Astrocyte (in vitro differentiated cells and primary cell): ENCODE measurements at regions not wholly inside any gene's neighbourhood (a gene's known extent, or its start where the extent isn't known, plus 50 kb on each side); places are given as distances from the start of the nearest gene placed in this dataset.

Source experiments
- DNase-seq: peaks from one replicate; pipeline ENCODE4 v3.0.0-alpha.2; 2010; ENCODE audit warnings: low read depth
- FAIRE-seq: peaks from 2 replicates; lab custom pipeline; 2011; peaks lifted over from hg19 to GRCh38; lab: Jason Lieb, UNC
- H2AFZ ChIP-seq: 2 replicates; pipeline ENCODE4 v1.6.0; 2012; ENCODE audit warnings: low read depth, low read length, inconsistent platforms
- H3K27ac ChIP-seq: 2 replicates; pipeline ENCODE4 v1.5.1; 2011; ENCODE audit warnings: low read depth, low read length, inconsistent platforms
- H3K27me3 ChIP-seq: 2 replicates; pipeline ENCODE4 v1.6.0; 2011; ENCODE audit warnings: low read length, inconsistent platforms; ENCODE audit not compliant: insufficient read depth
- H3K36me3 ChIP-seq: 2 replicates; pipeline ENCODE4 v1.5.1; 2011; ENCODE audit warnings: low read length, inconsistent platforms; ENCODE audit not compliant: insufficient read depth
- H3K4me1 ChIP-seq: 2 replicates; pipeline ENCODE4 v1.5.1; 2011; ENCODE audit warnings: low read length, inconsistent platforms; ENCODE audit not compliant: insufficient read depth
- H3K4me2 ChIP-seq: 2 replicates; pipeline ENCODE4 v1.6.0; 2012; ENCODE audit warnings: low read length, inconsistent platforms
- H3K4me3 ChIP-seq: 2 replicates; pipeline ENCODE4 v1.5.1; 2011; ENCODE audit warnings: low read depth, mild to moderate bottlenecking, low read length, inconsistent platforms; ENCODE audit not compliant: insufficient read depth
- H3K79me2 ChIP-seq: 2 replicates; pipeline ENCODE4 v1.6.0; 2012; ENCODE audit warnings: mild to moderate bottlenecking, low read length, inconsistent platforms; ENCODE audit not compliant: insufficient read depth
- H3K9ac ChIP-seq: 2 replicates; pipeline ENCODE4 v1.6.0; 2012; ENCODE audit warnings: mild to moderate bottlenecking, low read length, inconsistent platforms
- H3K9me3 ChIP-seq: 2 replicates; pipeline ENCODE4 v1.5.1; 2012; ENCODE audit warnings: low read depth, mild to moderate bottlenecking, low read length, inconsistent platforms; ENCODE audit not compliant: insufficient read depth
- H4K20me1 ChIP-seq: 2 replicates; pipeline ENCODE4 v1.6.0; 2012; ENCODE audit warnings: low read length, inconsistent platforms; ENCODE audit not compliant: insufficient read depth
- H3K27ac Mint-ChIP-seq: one replicate; pipeline ENCODE4 v1.8.0; 2021; ENCODE audit warnings: mild to moderate bottlenecking, mixed read lengths; ENCODE audit not compliant: unreplicated experiment
- H3K27me3 Mint-ChIP-seq: one replicate; pipeline ENCODE4 v1.8.0; 2021; ENCODE audit warnings: low read depth, mixed read lengths; ENCODE audit not compliant: unreplicated experiment
- H3K36me3 Mint-ChIP-seq: one replicate; pipeline ENCODE4 v1.8.0; 2021; ENCODE audit warnings: low read depth, mixed read lengths; ENCODE audit not compliant: unreplicated experiment
- H3K4me1 Mint-ChIP-seq: one replicate; pipeline ENCODE4 v1.8.0; 2021; ENCODE audit warnings: low read depth, mixed read lengths; ENCODE audit not compliant: unreplicated experiment
- H3K4me3 Mint-ChIP-seq: one replicate; pipeline ENCODE4 v1.8.0; 2021; ENCODE audit warnings: mild to moderate bottlenecking, moderate library complexity, mixed read lengths; ENCODE audit not compliant: unreplicated experiment
- H3K9me3 Mint-ChIP-seq: one replicate; pipeline ENCODE4 v1.8.0; 2021; ENCODE audit warnings: mild to moderate bottlenecking, mixed read lengths; ENCODE audit not compliant: unreplicated experiment
- EZH2 ChIP-seq: IDR thresholded peaks from 2 replicates; pipeline ENCODE4 v1.6.1; 2012; ENCODE audit warnings: mild to moderate bottlenecking, low read length, inconsistent platforms; ENCODE audit not compliant: insufficient read depth
- TF ChIP-seq, protein P1 (sequence below): IDR thresholded peaks from 2 replicates; pipeline ENCODE4 v1.5.1; 2011; ENCODE audit warnings: low read depth, mild to moderate bottlenecking, inconsistent platforms, low read length, moderate library complexity; ENCODE audit not compliant: insufficient read depth

DNA sequence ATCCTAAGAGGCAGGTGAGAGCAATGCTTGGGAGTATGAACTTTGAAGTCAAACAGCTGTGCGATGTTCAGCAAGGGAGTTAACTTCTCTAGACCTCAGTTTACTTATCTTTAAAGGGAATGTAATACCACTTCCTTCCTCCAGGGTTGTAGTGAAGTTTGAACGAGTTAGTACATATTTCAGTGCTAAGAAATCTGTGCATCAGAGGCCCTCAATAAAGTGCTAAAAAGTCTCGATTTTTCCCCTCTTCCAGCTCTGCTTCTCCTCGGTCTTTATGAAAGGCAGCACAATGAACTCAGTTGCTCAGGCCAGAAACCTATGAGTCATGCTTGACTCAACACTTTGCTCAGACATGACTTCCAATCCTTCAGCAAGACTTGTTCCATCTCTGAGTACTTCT lies 418.9 kb downstream of the MDFIC start:
- Mint-ChIP-seq H3K36me3 (no peaks in the 10 kb centered on the region), H3K27me3 (no peaks in the 10 kb centered on the region), H3K27ac (no peak overlapping the region), H3K4me3 (no peak overlapping the region), H3K4me1 (no peaks in the 10 kb centered on the region), H3K9me3 (no peaks in the 10 kb centered on the region)
- Histone ChIP-seq H3K4me2 (peak overlapping the region; percentile 53), H3K79me2 (no peaks in the 10 kb centered on the region), H4K20me1 (no peaks in the 10 kb centered on the region), H3K27me3 (no peaks in the 10 kb centered on the region), H3K9ac (no peak overlapping the region), H3K4me1 (peaks cover 8% of the 10 kb centered on the region), H2AFZ (peak overlapping the region; percentile 54), H3K36me3 (no peaks in the 10 kb centered on the region), H3K4me3 (no peak overlapping the region), H3K27ac (peak overlapping the region; percentile 23), H3K9me3 (no peaks in the 10 kb centered on the region)
- FAIRE-seq (peak; percentile 99), DNase-seq (peak; percentile 91)
- TF ChIP-seq, protein P1, sequence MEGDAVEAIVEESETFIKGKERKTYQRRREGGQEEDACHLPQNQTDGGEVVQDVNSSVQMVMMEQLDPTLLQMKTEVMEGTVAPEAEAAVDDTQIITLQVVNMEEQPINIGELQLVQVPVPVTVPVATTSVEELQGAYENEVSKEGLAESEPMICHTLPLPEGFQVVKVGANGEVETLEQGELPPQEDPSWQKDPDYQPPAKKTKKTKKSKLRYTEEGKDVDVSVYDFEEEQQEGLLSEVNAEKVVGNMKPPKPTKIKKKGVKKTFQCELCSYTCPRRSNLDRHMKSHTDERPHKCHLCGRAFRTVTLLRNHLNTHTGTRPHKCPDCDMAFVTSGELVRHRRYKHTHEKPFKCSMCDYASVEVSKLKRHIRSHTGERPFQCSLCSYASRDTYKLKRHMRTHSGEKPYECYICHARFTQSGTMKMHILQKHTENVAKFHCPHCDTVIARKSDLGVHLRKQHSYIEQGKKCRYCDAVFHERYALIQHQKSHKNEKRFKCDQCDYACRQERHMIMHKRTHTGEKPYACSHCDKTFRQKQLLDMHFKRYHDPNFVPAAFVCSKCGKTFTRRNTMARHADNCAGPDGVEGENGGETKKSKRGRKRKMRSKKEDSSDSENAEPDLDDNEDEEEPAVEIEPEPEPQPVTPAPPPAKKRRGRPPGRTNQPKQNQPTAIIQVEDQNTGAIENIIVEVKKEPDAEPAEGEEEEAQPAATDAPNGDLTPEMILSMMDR: peak; percentile 29
- TF ChIP-seq EZH2: no peak

DNA sequence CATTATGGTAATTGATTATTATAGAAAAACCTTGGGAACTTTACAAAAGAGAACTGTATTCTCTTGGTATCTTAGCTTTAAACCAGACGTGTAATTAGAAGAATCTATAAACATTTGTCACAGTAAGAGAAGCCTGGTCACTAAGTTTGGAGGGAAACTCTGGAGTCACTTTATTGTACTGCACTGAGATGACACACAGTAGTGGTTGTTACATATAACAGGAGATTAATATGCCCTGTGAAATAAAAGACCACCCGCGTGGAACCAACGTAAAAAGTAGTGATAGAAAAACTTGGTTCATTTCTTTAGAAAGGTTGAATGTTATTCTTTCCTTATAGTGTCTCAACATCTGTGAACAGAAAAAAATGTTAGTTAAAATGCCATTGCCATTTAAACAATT lies 416.1 kb downstream of the MDFIC start:
- Histone ChIP-seq H3K36me3 (no peaks in the 10 kb centered on the region), H3K9ac (no peak overlapping the region), H3K27me3 (no peaks in the 10 kb centered on the region), H3K4me2 (no peak overlapping the region), H3K79me2 (no peaks in the 10 kb centered on the region), H2AFZ (no peak overlapping the region), H3K27ac (no peak overlapping the region), H4K20me1 (no peaks in the 10 kb centered on the region), H3K4me3 (no peak overlapping the region), H3K9me3 (no peaks in the 10 kb centered on the region), H3K4me1 (peaks cover 8% of the 10 kb centered on the region)
- DNase-seq (no peak), FAIRE-seq (no peak)
- TF ChIP-seq, protein P1: no peak
- TF ChIP-seq EZH2: no peak
- no peak overlapping the region for H3K27ac Mint-ChIP-seq
- no peaks in the 10 kb centered on the region for H3K27me3 Mint-ChIP-seq
- H3K9me3 Mint-ChIP-seq: no peaks in the 10 kb centered on the region
- no peaks in the 10 kb centered on the region for H3K4me1 Mint-ChIP-seq
- H3K4me3 Mint-ChIP-seq: no peak overlapping the region
- no peaks in the 10 kb centered on the region for H3K36me3 Mint-ChIP-seq

DNA sequence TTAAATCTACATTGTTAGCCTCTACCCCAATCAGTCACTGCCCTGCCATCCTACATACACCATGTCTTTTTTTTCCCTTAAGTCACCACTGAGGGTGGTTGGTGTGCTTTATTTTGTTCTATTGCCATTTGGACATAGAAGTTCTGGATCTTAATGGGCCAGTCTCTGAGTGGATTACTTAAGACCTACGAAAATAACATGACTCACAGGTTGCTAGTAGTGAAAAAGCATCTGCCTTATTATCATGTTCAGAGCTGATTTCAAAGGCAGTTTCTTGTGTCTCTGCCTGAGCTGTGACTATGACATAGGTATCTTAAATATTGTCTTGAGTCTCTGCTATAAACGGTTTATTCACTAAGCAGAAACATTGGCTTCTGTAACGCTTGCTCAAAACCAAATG lies 410.8 kb downstream of the MDFIC start:
- Histone ChIP-seq H3K79me2 (no peaks in the 10 kb centered on the region), H3K4me2 (no peak overlapping the region), H3K4me3 (no peak overlapping the region), H3K27ac (no peak overlapping the region), H3K9ac (no peak overlapping the region), H3K27me3 (no peaks in the 10 kb centered on the region), H3K4me1 (no peaks in the 10 kb centered on the region), H2AFZ (no peak overlapping the region), H3K9me3 (no peaks in the 10 kb centered on the region), H4K20me1 (no peaks in the 10 kb centered on the region), H3K36me3 (no peaks in the 10 kb centered on the region)
- TF ChIP-seq EZH2: no peak
- TF ChIP-seq, protein P1: no peak
- H3K4me3 Mint-ChIP-seq: no peak overlapping the region
- peaks cover 2% of the 10 kb centered on the region for H3K4me1 Mint-ChIP-seq
- FAIRE-seq: no peak
- DNase-seq: peak; percentile 1
- no peaks in the 10 kb centered on the region for H3K36me3 Mint-ChIP-seq
- no peaks in the 10 kb centered on the region for H3K27me3 Mint-ChIP-seq
- no peaks in the 10 kb centered on the region for H3K9me3 Mint-ChIP-seq
- no peak overlapping the region for H3K27ac Mint-ChIP-seq
